NCI-H1048 (cell line): ENCODE measurements at regions not wholly inside any gene's neighbourhood (a gene's known extent, or its start where the extent isn't known, plus 50 kb on each side); places are given as distances from the start of the nearest gene placed in this dataset.
"Not testable (repeated sequence)": the region's sequence is repeated elsewhere in the genome, so short reads cannot be mapped to it uniquely, and the experiment has no call there.

ENCODE experiments used
- DNase-seq: peaks from one replicate; lab custom pipeline; 2025; lab: John Stamatoyannopoulos, UW

GRCh38 chr2:16971722-16972234 lies 306.1 kb upstream of the CYRIA start:
- DNase-seq = no peak

- not testable (repeated sequence) for DNase-seq
These were observed 305.3 kb upstream of the CYRIA start for GRCh38 chr2:16970948-16971347.

GRCh38 chr2:16962505-16962904 lies 296.9 kb upstream of the CYRIA start:
- DNase-seq = no peak

- no peak for DNase-seq
These were observed 294.9 kb upstream of the CYRIA start for GRCh38 chr2:16960579-16960978.

GRCh38 chr2:16958266-16958665 lies 292.6 kb upstream of the CYRIA start:
- DNase-seq = no peak

GRCh38 chr2:16952805-16953204 lies 287.2 kb upstream of the CYRIA start:
- DNase-seq = no peak

GRCh38 chr2:16952368-16952767 lies 286.7 kb upstream of the CYRIA start:
- no peak for DNase-seq

- no peak for DNase-seq
These were observed 284.8 kb upstream of the CYRIA start for GRCh38 chr2:16950436-16950835.

- no peak for DNase-seq
These were observed 283.1 kb upstream of the CYRIA start for GRCh38 chr2:16948710-16949109.

- DNase-seq = peak; percentile 67
These were observed 282.4 kb upstream of the CYRIA start for GRCh38 chr2:16948053-16948452.

- no peak for DNase-seq
These were observed 277.8 kb upstream of the CYRIA start for GRCh38 chr2:16943279-16943958.

GRCh38 chr2:16940214-16940613 lies 274.6 kb upstream of the CYRIA start:
- no peak for DNase-seq

- DNase-seq = no peak
These were observed 274.1 kb upstream of the CYRIA start for GRCh38 chr2:16939771-16940170.

GRCh38 chr2:16933355-16933754 lies 267.7 kb upstream of the CYRIA start:
- no peak for DNase-seq

- DNase-seq = no peak
These were observed 267.2 kb upstream of the CYRIA start for GRCh38 chr2:16932826-16933225.

GRCh38 chr2:16931441-16931840 lies 265.8 kb upstream of the CYRIA start:
- no peak for DNase-seq

GRCh38 chr2:16927398-16927797 lies 261.8 kb upstream of the CYRIA start:
- no peak for DNase-seq

GRCh38 chr2:16925145-16925544 lies 259.5 kb upstream of the CYRIA start:
- DNase-seq = no peak

- not testable (repeated sequence) for DNase-seq
These were observed 249.7 kb upstream of the CYRIA start for GRCh38 chr2:16915341-16915755.

GRCh38 chr2:16911746-16912145 lies 246.1 kb upstream of the CYRIA start:
- DNase-seq = no peak

GRCh38 chr2:16908656-16909055 lies 243.0 kb upstream of the CYRIA start:
- DNase-seq = no peak

- DNase-seq = no peak
These were observed 242.1 kb upstream of the CYRIA start for GRCh38 chr2:16907645-16908282.

- not testable (repeated sequence) for DNase-seq
These were observed 239.7 kb upstream of the CYRIA start for GRCh38 chr2:16905325-16905724.
